RWPE1 (cell line): ENCODE measurements at regions not wholly inside any gene's neighbourhood (a gene's known extent, or its start where the extent isn't known, plus 50 kb on each side); places are given as distances from the start of the nearest gene placed in this dataset.

Experiments used
- CTCF ChIA-PET: fragments of 350-600 bp; sonication (Branson Sonifier 250); formaldehyde crosslinking; extraction: SDS; loops from one replicate; lab custom pipeline; 2021; lab: Yijun Ruan, JAX
- POLR2A ChIA-PET: fragments of 400-600 bp; formaldehyde crosslinking; extraction: SDS; loops from one replicate; lab custom pipeline; 2020; ENCODE audit warnings: antibody characterized with exemption; ENCODE audit not compliant: low non-redundant PET; lab: Yijun Ruan, JAX
- DNase-seq: peaks from one replicate; pipeline ENCODE4 v3.0.0; 2012; ENCODE audit warnings: low spot score
- H3K27ac ChIP-seq: fragments of 450-650 bp; 2 replicates; pipeline ENCODE4 v1.5.1; 2017
- TF ChIP-seq, protein P1 (sequence below): fragments of 450-650 bp; conservative IDR thresholded peaks from 2 replicates; pipeline ENCODE4 v1.5.1; 2017; ENCODE audit warnings: low read depth, mild to moderate bottlenecking

DNA sequence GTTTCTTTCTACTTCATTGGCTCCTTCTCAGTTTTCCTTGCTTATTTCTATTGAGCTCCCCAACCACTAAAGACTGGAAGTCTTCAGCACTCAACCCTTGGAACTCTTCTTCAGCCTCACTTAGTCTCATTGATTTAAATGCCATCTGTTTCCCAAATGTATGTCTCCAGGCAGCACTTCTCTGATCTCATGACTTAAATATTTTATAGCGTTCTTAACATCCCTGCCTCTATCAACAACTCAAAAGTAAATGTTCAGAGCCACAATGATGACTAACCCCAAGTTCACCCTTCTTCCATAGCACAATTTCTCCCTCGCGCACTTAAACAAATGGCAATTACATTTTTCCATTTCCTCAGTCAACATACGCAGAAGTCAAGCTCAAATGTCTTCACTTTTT, 1393.3 kb downstream of the ARAP2 start:
- POLR2A ChIA-PET, result no interaction called here
- H3K27ac ChIP-seq, result no peak overlapping the region
- CTCF ChIA-PET, result interaction anchor here (0.6 kb wide), 1 partner anchor 1787 kb away, joined by 3 read pairs; no protein-coding TSS in a partner anchor
- TF ChIP-seq, protein P1, sequence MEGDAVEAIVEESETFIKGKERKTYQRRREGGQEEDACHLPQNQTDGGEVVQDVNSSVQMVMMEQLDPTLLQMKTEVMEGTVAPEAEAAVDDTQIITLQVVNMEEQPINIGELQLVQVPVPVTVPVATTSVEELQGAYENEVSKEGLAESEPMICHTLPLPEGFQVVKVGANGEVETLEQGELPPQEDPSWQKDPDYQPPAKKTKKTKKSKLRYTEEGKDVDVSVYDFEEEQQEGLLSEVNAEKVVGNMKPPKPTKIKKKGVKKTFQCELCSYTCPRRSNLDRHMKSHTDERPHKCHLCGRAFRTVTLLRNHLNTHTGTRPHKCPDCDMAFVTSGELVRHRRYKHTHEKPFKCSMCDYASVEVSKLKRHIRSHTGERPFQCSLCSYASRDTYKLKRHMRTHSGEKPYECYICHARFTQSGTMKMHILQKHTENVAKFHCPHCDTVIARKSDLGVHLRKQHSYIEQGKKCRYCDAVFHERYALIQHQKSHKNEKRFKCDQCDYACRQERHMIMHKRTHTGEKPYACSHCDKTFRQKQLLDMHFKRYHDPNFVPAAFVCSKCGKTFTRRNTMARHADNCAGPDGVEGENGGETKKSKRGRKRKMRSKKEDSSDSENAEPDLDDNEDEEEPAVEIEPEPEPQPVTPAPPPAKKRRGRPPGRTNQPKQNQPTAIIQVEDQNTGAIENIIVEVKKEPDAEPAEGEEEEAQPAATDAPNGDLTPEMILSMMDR, result no peak
- DNase-seq, result no peak

- TF ChIP-seq, protein P1, result no peak
- ChIA-PET POLR2A (no interaction called here), CTCF (interaction anchor here (0.6 to 0.7 kb wide), 2 partner anchors 644 to 1786 kb away, joined by 3 to 4 read pairs; no protein-coding TSS in a partner anchor)
- DNase-seq, result no peak
- H3K27ac ChIP-seq, result no peak overlapping the region
Observed at GRCh38 chr4:34851411-34851810, 1392.9 kb downstream of the ARAP2 start.

- TF ChIP-seq, protein P1, result no peak
- no peak overlapping the region for H3K27ac ChIP-seq
- ChIA-PET POLR2A (no interaction called here), CTCF (no interaction called here)
- DNase-seq, result no peak
Observed at GRCh38 chr4:34854451-34854850, 1389.9 kb downstream of the ARAP2 start.

GRCh38 chr4:34861666-34862065, 1382.6 kb downstream of the ARAP2 start:
- H3K27ac ChIP-seq, result no peak overlapping the region
- CTCF ChIA-PET, result no interaction called here
- TF ChIP-seq, protein P1, result no peak
- POLR2A ChIA-PET, result no interaction called here
- DNase-seq, result no peak

- ChIA-PET POLR2A (no interaction called here), CTCF (no interaction called here)
- no peak for DNase-seq
- H3K27ac ChIP-seq, result no peak overlapping the region
- TF ChIP-seq, protein P1, result no peak
Observed at GRCh38 chr4:34878961-34879360, 1365.4 kb downstream of the ARAP2 start.

- ChIA-PET POLR2A (no interaction called here), CTCF (interaction anchor here (0.6 kb wide), 1 partner anchor 848 kb away, joined by 5 read pairs; no protein-coding TSS in a partner anchor)
- no peak for DNase-seq
- TF ChIP-seq, protein P1, result no peak
- H3K27ac ChIP-seq, result no peak overlapping the region
Observed at GRCh38 chr4:34880246-34880645, 1364.1 kb downstream of the ARAP2 start.
